GM19351 (cell line): ENCODE measurements at regions not wholly inside any gene's neighbourhood (a gene's known extent, or its start where the extent isn't known, plus 50 kb on each side); places are given as distances from the start of the nearest gene placed in this dataset.
"Not testable (repeated sequence)": the region's sequence is repeated elsewhere in the genome, so short reads cannot be mapped to it uniquely, and the experiment has no call there.

Experiments
- ATAC-seq: cut with Tn5 transposase; IDR thresholded peaks from one replicate; pipeline ENCODE4 v1.9.1; 2021; ENCODE audit warnings: mild to moderate bottlenecking, moderate library complexity; ENCODE audit not compliant: unreplicated experiment

DNA sequence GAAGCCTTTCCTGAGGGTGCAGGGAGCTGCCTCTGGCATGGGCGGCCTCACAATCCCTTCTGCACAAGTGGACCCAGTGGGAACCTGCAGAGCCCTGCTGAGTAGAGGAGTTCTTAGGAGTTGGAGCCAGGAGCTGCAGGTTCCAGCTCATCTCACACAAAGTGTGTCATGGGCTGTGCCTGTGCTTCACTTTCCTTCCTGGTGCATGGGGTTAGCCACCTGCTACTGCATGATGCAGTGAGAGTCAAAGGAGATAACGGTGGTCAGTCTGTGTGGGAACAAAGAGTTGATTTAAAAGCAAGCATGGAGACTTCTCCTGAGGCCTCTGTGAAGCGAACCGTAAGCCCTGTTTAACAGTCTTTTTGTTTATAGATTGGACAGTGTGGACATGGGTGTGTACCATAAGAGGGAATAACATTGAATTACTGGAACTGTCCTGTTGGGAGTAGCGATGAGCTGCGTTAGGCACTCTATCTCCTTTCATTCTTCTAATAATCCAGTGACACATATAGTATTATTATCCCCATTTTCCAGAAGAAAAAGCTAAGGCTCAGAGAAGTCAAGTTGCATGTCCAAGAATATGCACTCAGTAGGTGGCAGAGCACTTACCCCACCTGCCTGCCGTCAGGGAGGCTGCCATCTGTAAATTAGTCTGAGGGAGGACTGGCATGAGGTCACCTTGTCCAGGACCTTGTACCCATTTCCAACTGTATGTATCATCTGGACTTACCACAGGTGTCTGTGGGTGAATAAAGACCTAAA, 68.7 kb upstream of the PRR23C start:
- no peak for ATAC-seq

DNA sequence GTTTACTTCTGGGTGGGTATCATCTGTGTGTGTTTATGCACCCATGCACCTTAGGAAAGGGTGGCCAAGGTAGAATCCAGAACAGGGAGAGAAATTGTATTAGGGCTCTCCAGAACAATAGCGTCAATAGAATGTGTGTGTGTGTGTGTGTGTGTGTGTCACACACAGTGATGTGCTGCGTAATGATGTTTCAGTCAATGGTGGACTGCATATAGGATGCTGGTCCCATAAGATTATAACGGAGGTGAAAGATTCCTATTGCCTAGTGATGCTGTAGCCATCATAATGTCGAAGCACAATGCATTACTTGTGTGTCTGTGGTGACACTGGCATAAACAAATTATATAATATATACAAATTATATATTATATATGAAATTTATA, 69.3 kb upstream of the PRR23C start:
- no peak for ATAC-seq

DNA sequence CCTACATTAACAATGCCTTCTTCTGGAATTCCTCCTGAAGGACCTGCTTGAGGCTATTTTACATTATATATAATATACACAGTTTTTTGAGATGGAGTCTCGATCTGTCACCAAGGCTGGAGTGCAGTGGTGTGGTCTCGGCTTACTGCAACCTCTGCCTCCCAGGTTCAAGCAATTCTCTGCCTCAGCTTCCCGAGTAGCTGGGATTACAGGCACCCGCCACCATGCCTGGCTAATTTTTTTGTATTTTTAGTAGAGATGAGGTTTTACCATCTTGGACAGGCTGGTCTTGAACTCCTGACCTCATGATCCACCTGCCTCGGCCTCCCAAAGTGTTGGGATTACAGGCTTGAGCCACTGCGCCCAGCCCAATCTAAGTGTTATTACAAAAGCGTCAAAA, 71.9 kb upstream of the PRR23C start:
- ATAC-seq = not testable (repeated sequence)

DNA sequence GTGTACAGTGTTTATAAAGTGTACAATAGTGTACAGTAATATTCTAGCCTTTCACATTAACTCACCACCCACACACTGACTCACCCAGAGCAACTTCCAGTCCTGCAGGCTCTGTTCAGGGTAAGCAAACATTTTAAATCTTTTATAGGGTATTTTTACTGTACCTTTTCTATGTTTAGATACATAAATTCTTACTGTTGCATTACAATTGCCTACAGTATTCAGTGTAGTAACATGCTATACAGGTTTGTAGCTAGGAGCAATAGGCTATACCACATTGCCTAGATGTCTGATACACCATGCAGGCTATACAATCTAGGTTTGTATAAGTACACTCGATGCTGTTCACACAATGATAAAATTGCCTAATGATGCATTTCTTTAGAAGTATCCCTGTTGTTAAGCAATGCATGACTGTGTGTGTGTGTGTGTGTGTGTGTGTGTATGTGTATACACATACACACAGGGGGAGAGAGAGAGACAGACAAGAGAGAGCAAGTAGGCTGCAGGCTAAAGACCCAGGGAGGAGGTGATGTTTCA, 72.5 kb upstream of the PRR23C start:
- ATAC-seq = no peak

DNA sequence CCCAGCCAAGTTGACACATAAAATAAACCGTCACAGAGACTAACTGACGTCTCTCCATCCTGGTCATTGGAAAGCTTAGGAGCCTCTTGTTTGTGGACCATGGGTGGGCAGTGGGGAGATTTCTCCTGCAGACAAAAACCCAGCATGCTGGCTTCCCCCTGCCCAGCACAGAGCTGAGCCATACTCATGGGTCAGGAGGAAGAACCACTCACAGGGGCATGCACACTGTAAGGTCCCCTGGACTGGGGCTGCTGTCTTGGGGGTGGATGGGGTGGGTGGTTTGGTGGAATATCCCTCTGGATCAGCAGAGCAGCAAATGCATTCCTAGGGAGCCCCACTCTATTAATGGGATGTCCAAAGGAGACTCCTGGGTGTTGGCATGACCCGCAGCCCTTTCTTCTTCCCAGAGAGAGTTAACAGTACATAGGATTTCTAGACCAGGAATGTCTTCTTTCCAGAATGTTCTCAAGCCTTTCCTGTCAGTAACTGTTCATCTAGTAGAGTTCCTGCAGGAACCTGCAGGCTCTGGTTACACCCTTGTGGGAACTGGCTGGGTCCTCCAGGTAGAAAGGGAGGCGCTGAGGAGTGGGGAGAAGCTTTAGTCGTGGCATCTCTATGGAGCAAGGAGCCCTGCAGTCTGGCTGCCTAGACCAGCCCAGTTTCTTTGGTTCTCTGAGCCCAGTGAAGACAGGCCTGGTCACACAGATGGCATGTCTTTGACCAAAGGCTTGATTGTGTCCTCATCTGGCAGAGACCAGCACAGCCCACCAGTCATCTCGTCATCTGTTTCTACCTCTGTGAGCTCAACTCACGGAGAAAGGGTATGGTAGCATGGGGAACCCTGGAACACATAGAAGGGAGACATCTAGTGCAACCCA, 73.4 kb upstream of the PRR23C start:
- ATAC-seq = no peak

DNA sequence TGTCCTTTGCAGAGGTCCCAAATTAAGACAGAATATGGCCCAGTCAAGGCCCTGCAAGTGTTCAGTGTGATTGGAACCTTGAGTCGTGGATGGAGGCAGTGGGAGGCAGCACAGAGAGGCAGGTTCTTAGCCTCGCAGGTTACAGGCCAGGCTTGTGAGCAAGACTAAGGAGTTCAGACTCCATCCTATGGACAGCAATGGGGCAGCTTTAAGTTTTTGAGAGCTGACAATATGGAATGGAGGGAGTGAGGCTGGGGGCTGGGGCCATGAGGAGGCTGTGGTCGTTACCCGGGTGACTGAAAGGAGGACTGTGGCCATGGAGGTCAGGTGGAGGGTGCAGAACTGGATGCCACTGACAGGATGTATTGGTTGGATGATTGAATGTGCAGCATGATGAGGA, 74.1 kb upstream of the PRR23C start:
- no peak for ATAC-seq

DNA sequence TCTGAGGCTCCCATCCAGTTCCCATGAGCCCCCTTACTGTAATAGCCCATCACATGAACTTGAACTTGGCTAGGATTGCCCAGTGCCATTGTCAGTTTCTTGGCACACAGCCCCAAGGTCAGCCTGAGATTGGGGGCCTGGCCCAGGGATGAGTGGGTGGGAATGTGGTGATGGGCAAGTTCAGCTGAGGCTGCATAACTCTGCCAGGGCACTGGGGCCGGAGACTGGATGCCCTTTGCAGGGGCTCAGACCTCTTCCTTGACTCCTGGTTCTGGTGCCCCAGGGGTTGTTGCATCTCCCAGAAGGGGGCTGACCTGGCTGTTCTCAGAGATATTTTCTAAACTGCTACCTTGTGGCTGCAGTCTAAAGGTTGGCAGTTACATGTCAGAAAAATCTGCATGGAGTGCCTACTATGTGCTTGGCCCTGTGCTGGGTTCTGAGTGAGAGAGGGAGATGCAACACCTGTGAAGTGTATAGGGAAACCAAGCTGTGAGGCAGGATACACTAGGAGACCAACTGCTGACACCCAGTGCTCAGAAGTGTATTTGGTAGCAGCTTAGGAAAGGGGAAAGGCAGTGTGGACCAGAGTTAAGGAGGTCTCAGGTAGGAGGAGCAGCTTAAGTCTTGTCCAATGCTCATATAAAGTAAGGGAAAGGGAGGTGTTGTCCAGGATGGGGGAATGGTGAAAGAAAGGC, 74.8 kb upstream of the PRR23C start:
- ATAC-seq = no peak

DNA sequence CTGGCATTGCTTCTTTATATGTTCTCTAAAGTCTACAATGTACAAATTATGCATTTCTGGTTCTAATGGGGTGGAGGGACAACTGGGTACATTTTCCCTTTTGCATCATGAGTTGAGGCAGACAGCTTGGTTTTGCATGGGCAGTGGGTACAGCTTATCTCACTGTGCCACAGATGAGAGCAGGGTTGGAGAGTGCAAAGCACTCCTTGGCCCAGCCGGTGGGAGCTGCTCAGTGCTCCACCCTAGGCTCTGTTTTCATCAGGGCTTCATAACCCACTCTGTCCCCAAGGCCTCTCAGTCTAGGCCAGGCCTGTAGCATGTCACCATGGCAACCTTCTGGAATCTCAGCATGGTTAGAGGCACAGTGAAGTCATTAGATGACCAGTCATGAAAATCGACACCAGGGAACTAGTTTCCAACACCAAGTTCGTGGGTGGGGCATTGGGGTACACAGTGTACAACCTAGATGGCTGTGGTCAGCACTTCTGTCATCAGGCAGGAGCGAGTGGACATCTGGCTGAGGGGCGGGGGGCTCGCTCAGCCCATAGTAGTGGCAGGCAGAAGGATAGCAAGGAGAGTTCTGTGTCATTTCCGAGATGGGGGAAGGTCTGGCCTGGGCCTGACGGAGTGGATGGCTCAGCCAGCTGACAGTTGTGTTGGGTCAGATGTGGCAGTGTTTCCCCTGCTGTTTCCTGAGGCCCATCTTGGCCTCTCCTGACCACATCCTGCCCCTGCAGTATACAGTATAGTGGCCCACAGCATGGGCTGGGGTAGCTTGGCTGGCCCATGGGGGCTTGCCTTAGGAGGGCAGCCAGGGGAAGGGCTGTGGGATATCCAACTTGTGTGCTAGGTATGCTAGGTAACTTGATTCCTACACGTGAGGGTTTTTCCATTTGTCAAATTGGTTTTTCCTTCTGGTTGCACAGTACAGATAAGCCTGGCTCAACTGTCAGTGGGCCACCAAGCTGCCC, 75.7 kb upstream of the PRR23C start:
- no peak for ATAC-seq

DNA sequence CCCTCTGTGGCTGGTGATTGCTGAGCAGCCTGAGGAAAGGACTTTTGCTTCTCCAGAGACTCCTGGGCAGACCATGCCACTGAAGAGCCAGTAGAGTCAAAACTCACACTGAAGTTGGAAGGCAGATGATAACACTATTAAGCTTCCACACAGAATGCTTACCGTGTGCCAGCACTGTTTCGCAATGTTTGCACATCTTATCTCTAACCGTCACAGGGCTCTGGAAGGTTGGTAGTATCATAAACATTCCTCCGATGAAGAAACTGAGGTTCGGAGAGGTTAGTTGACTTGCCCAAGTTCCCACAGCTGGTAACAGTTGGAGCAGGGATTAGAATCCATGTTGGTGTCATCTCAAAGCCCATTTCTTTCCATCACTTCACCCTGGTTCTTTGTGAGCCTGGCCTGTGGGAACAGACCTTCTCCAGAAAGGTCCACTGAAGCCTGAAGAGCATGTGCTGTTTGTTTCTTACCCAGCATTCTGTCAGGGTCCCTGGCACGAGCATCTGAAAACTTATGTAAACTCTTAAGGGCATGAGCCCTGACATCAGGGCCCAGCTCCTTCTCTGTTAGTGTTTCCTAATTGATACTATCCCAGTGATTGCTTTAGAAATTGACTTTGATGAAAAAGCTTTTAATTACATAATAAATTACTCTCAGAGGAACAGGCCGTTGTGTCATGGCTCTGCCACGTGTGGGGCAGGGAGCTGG, 77.0 kb upstream of the PRR23C start:
- ATAC-seq = no peak

DNA sequence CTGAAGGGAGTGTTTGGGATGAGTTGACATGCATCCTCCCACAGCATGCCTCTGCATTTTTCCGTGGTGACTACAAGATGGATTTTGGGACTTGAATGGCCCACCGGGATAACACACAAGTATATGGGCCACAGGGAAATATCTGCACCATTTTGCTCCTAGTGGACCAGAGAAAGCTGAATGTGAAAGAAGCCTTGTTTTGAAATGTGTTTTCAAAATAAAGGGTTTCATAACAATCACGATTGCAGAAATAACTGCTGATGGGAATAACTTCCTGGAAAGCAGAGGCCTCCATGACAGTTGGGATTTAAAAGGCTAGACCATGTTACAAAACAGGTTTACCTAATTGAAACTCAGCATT, 77.5 kb upstream of the PRR23C start:
- no peak for ATAC-seq

DNA sequence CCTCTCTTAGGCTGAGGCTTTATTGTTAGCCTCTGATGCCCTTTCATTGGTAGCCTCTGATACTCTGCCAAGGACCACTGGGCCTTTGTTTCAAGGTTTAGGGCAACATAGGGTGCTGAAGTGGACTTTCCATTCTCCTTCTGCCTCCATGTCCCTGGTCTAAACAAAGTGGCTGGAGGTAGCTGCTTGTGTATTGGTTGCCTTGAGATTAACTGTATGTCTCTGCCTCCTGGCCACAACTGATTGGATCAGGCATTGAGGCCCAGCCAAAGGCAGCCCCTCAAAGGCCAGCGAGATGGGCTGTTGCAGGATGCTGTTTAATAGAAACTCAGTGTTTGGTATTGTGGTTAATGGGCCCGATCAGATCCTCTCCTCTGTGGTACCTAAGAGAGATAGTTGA, 77.9 kb upstream of the PRR23C start:
- ATAC-seq = no peak

DNA sequence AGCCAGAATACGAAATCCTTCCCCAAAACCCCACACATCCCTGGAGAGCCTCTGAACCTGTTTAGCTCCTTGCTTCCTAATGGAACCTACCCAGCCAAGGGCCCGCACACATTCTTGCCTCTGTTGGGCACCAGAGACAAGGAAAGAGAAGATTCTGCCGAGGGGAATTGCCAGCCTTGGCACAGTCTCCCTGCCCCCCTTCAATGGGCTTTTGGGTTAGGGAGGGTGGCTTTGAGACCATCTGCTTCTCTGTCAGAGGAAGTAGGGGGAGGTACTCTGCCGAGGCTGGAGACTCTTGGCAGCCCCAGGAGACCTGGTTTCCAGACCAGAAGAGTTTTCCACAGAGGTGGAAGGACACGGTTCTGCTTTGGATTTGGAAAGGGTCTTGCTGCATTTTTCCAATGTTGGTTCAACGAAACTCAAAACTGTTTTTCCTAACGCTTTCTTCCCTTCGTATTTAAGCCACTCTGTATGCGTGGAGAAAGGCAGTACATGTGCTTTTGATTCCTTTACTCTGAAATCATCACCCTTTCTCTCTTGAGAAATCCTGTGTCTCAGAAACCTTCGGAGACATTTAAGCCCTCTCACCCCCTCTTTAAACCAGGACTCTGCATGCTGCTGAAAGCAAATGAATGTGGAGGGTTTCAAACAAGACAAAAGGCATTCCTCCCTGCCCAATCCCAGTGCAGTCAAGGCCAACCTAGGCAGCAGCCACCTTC, 78.8 kb upstream of the PRR23C start:
- ATAC-seq = no peak

DNA sequence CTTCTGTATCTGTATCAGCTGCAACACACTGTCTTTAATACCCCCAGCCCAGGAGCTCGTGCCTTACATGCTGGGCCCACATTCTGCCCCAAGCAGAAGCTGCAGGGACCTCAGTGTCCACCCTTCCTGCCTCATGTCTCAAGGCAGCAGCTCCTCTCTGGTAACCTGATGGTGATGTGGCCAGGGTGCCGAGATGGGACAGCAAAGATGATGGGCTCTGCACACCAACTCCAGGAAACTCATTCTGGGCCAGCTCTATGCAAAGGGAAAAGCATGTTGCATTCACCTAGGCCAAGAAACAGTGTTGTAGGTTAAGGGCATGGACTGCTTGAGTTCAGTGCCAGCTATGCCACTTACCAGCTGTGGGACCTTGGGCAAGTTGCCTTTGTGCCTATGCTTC, 79.5 kb upstream of the PRR23C start:
- ATAC-seq = no peak

DNA sequence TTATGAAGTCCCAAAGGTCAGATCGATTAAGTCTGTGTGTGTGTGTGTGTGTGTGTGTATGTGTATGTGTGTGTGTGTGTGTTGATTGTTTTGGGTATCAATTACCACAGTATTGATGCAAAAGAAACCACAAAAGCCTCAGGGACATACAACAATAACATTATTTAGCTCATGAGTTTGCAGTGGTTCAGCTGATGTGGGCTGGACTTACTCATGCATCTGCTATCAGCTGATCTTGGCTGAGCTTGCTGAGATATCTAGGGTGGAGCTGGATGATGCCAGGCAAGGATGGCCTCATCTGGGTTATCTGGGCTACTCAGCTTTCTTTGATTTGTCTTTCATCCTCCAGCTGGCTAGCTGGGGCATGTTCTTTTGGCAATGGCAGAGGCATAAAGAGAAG, 82.4 kb upstream of the PRR23C start:
- ATAC-seq = no peak

DNA sequence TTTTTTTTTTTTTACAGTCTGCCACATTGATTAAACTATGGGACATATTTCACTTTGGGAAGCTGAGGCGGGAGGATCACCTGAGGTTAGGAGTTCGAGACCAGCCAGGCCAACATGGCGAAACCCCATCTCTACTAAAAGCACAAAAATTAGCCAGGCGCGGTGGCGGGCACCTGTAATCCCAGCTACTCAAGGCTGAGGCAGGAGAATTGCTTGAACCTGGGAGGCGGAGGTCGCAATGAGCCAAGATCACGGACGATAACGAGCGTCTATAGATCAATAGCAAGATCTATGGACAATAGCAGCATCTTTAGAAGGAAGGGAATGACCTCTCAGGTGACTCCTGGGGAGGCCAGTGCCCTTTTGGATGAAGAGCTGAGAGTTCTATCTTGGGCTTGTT, 82.9 kb upstream of the PRR23C start:
- ATAC-seq = not testable (repeated sequence)

DNA sequence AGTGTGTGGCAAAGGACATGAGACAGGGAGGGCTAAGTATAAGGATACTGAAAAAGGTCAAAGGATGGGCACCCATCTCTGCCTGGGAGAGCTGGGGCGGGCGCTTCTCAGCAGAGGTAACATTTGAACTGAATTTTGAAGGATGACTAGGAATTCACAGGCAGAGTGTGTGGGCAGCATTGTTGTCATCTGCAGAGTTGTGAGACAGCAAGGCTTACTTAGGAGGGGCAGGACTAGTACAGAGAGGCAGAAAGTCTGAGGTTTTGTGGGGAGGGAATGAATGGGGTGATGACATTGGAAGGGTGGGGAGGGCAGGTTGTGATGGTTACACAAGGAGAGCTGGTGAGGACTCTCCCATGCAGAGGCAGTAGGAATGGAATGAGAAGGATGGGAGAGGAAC, 84.1 kb upstream of the PRR23C start:
- ATAC-seq = no peak

DNA sequence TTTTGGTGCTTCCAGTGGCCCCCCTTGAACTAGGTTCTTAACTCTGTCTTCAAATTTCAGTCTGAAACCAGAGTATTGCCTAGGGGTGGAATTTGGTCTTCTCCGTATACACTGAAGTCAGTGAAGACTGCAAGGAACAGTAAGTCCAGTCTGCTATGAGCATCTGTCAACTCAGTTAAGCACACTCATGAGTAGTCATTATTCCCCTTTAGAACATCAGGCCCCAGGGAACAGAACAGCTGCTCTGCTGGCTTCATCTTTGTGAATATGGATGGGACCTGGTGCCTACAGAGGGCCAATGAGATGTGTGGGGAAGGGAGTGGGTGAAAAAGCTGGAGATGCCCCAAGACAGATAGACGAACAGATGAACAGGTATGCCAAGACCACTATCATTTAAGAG, 85.2 kb upstream of the PRR23C start:
- ATAC-seq = no peak

DNA sequence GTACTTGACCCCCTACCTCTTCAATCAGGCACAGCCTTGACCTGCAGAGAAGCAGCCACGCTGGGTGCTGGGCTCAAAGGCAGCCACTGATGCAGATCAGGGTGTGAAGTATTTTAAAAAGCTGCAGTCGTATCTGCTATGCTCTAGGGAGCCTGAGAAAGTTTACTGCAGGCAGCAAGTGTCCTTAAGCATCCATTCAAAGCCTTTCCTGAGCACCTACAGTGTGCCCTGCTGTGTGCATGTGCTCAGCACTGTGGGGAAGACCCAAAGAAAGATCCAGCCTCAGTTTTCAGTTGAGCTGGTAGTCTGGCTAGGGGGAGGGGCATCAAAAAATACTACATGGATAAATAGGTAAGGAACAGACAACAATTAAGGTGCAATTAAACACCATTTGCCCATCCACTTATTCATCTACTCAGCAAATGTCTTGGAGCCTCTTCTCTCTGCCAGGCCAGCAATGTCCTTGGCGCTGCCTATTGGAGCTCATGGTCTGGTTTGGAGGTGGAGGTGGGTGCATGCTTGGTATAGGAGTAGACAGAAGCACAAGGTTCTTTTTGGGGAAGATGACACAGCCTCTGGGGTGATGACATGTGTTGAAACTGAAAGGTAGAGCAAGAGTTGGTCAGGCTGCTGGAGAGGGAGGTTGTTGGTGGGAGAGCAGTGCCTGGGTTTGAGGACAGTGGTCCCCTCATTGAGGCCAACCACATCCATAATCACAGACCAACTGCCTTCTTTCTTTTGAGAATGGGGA, 85.9 kb upstream of the PRR23C start:
- no peak for ATAC-seq
